ENCODE measurements at regions not wholly inside any gene's neighbourhood (a gene's known extent, or its start where the extent isn't known, plus 50 kb on each side); places are given as distances from the start of the nearest gene placed in this dataset.
A peak's percentile ranks its signal among the peaks of the same experiment; 100 is the strongest.

- Mint-ChIP-seq H3K4me1 (peaks cover 4% of the 10 kb centered on the region), H3K36me3 (ENCODE audit: low read depth) (no peaks in the 10 kb centered on the region), H3K4me3 (no peak overlapping the region), H3K27ac (peak overlapping the region in 1 of 3 experiments; percentile 54), H3K27me3 (ENCODE audit: low read depth) (peaks cover 38% of the 10 kb centered on the region), H3K9me3 (peaks cover 3% of the 10 kb centered on the region)
- TF ChIP-seq, protein P1, sequence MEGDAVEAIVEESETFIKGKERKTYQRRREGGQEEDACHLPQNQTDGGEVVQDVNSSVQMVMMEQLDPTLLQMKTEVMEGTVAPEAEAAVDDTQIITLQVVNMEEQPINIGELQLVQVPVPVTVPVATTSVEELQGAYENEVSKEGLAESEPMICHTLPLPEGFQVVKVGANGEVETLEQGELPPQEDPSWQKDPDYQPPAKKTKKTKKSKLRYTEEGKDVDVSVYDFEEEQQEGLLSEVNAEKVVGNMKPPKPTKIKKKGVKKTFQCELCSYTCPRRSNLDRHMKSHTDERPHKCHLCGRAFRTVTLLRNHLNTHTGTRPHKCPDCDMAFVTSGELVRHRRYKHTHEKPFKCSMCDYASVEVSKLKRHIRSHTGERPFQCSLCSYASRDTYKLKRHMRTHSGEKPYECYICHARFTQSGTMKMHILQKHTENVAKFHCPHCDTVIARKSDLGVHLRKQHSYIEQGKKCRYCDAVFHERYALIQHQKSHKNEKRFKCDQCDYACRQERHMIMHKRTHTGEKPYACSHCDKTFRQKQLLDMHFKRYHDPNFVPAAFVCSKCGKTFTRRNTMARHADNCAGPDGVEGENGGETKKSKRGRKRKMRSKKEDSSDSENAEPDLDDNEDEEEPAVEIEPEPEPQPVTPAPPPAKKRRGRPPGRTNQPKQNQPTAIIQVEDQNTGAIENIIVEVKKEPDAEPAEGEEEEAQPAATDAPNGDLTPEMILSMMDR (IDR thresholded peaks at IDR 0.05; ENCODE audit: unreplicated experiment in 3 of 3): no peak
These were observed 472.3 kb downstream of the BRD1 start for GRCh38 chr22:49355211-49355920.

GRCh38 chr22:49354516-49355210 lies 473.0 kb downstream of the BRD1 start:
- peaks cover 40% of the 10 kb centered on the region for H3K27me3 Mint-ChIP-seq (ENCODE audit: low read depth)

DNA sequence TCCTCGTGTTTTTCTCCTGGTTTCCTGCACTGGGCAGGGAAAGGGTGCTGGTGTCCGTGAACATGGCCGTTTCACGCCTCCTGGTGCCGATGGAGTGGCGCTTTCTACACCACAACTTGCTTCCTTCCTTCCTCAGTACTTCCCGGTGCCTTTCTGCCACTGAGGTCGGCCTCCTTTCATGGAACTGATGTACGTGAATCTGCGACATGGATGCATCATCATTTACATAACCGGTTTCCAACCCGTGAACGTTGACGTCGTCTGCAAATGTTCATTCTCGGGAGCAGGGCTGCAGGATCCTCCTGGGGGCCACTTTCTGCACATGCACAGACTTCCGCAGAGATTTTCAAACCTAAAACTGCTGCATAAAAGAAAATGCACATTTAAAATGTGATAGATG lies 474.4 kb downstream of the BRD1 start:
- H3K27me3 Mint-ChIP-seq (ENCODE audit: low read depth): peaks cover 39% of the 10 kb centered on the region
- H3K4me3 Mint-ChIP-seq: no peak overlapping the region
- H3K36me3 Mint-ChIP-seq (ENCODE audit: low read depth): no peaks in the 10 kb centered on the region
- peaks cover 3% of the 10 kb centered on the region for H3K9me3 Mint-ChIP-seq
- H3K27ac Mint-ChIP-seq: no peak overlapping the region
- H3K4me1 Mint-ChIP-seq: peaks cover 4% of the 10 kb centered on the region
- TF ChIP-seq, protein P1 (IDR thresholded peaks at IDR 0.05; ENCODE audit: unreplicated experiment in 3 of 3): no peak

More at GRCh38 chr22:49354516-49355210, 473.0 kb downstream of the BRD1 start:
- Mint-ChIP-seq H3K36me3 (ENCODE audit: low read depth) (no peaks in the 10 kb centered on the region), H3K9me3 (peaks cover 3% of the 10 kb centered on the region), H3K4me3 (no peak overlapping the region), H3K27ac (peak overlapping the region in 1 of 3 experiments; percentile 54), H3K4me1 (peaks cover 4% of the 10 kb centered on the region)
- TF ChIP-seq, protein P1 (IDR thresholded peaks at IDR 0.05; ENCODE audit: unreplicated experiment in 3 of 3): no peak

DNA sequence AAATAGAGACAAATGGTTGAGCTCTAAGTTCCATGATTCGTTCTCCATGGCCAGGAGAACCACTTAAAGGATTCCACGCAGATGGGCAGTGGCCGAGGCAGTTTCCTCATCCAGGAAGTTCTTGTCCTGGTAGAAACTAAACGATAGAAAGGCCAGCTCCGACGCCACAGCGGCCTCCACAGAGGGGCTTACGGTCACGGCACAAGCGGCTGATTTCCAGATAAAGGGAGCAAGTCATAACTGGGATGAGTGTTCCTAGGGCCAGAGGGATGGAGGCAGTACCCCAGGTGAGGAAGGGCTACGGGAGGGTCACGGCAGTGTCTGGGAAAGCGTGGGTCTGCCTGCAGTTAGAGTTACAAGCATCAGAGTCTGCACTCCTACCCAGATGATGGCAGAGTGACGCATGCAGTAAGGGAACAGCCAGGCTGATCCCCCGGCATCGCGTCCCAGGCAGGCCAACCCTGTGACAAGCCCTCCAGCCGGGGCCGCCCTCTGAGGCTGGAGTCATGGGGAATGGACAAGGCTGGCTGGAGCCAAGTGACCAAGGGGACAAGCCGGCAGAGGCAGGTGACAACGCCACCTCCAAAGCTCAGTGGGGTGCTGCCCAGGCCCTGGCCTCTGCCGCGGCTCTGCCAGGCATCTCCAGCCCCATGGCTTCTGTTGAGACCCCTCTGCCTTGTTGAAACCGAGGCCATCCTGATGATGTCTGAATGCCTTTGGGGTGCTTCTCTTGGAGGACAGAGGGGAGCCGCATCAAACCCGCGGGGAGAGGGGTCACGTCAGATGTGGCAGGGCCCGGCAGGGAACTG lies 475.1 kb downstream of the BRD1 start:
- no peaks in the 10 kb centered on the region for H3K36me3 Mint-ChIP-seq (ENCODE audit: low read depth)
- peaks cover 3% of the 10 kb centered on the region for H3K9me3 Mint-ChIP-seq
- H3K27me3 Mint-ChIP-seq (ENCODE audit: low read depth): peaks cover 46% of the 10 kb centered on the region
- H3K27ac Mint-ChIP-seq: peak overlapping the region in 1 of 3 experiments; percentile 9
- TF ChIP-seq, protein P1 (IDR thresholded peaks at IDR 0.05; ENCODE audit: unreplicated experiment in 3 of 3): no peak
- no peak overlapping the region for H3K4me3 Mint-ChIP-seq
- H3K4me1 Mint-ChIP-seq: peaks cover 4% of the 10 kb centered on the region

DNA sequence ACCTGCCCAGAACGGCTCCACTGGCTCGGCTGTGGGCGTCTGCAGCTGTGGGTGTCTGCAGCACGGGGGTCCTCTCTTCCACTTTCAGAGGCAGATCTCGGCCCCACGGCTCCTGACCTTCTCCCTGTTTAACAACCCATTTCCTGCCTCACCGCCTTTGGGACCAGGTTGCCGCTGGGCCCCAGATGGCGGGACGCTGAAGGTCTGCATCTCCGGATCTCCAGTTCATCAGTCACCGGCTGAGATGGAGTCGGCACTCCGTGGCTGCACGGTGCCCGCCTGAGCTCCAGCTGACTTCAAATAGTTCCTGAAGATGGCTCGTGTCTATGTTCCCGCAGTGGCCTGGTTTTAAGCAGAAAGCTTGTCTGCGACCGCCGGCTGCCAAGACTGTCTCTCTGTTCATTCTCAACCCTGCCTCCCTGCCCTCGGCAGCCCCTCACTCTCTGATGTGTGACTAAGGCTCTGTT lies 475.9 kb downstream of the BRD1 start:
- Mint-ChIP-seq H3K4me1 (peaks cover 4% of the 10 kb centered on the region), H3K9me3 (peaks cover 3% of the 10 kb centered on the region), H3K27me3 (ENCODE audit: low read depth) (peaks cover 47% of the 10 kb centered on the region), H3K27ac (peak overlapping the region in 1 of 3 experiments; percentile 9), H3K36me3 (ENCODE audit: low read depth) (no peaks in the 10 kb centered on the region), H3K4me3 (no peak overlapping the region)
- TF ChIP-seq, protein P1 (IDR thresholded peaks at IDR 0.05; ENCODE audit: unreplicated experiment in 3 of 3): no peak

Data from nephron (organoid).